PFSK-1 (cell line): ENCODE measurements at regions not wholly inside any gene's neighbourhood (a gene's known extent, or its start where the extent isn't known, plus 50 kb on each side); places are given as distances from the start of the nearest gene placed in this dataset.

ENCODE experiments used
- FOXP2 ChIP-seq: optimal IDR thresholded peaks from 2 replicates; pipeline ENCODE3; 2011; ENCODE audit warnings: borderline replicate concordance, control low read depth, inconsistent platforms; ENCODE audit not compliant: insufficient read depth; ENCODE audit errors: extremely low read length, extremely low read depth
- POLR2AphosphoS5 ChIP-seq: IDR thresholded peaks from 2 replicates; pipeline ENCODE4 v1.6.1; 2012; ENCODE audit warnings: low read depth, mild to moderate bottlenecking, control low read depth, low read length, moderate library complexity
- SIN3A ChIP-seq: IDR thresholded peaks from 2 replicates; pipeline ENCODE4 v1.6.1; 2012; ENCODE audit warnings: mild to moderate bottlenecking, low read length, moderate library complexity, borderline replicate concordance; ENCODE audit not compliant: insufficient read depth
- TAF1 ChIP-seq: IDR thresholded peaks from 2 replicates; pipeline ENCODE4 v1.6.1; 2012; ENCODE audit warnings: low read length, control low read depth, borderline replicate concordance; ENCODE audit not compliant: insufficient read depth
- TF ChIP-seq, protein P1 (sequence below), 2 experiments: IDR thresholded peaks; 2 replicates each; pipeline versions ENCODE4 v1.6.1 to v1.8.0; 2011 to 2012; ENCODE audit warnings: low read depth in 2 of 2, low read length in 2 of 2, control low read depth in 1 of 2, inconsistent platforms in 1 of 2, mild to moderate bottlenecking in 1 of 2, moderate library complexity in 1 of 2; ENCODE audit not compliant: insufficient read depth in 1 of 2

GRCh38 chr13:50280441-50280937 is 265.2 kb downstream of the KCNRG start:
- TF ChIP-seq POLR2AphosphoS5 (no peak), FOXP2 (no peak), TAF1 (no peak), SIN3A (no peak)
- TF ChIP-seq, protein P1, sequence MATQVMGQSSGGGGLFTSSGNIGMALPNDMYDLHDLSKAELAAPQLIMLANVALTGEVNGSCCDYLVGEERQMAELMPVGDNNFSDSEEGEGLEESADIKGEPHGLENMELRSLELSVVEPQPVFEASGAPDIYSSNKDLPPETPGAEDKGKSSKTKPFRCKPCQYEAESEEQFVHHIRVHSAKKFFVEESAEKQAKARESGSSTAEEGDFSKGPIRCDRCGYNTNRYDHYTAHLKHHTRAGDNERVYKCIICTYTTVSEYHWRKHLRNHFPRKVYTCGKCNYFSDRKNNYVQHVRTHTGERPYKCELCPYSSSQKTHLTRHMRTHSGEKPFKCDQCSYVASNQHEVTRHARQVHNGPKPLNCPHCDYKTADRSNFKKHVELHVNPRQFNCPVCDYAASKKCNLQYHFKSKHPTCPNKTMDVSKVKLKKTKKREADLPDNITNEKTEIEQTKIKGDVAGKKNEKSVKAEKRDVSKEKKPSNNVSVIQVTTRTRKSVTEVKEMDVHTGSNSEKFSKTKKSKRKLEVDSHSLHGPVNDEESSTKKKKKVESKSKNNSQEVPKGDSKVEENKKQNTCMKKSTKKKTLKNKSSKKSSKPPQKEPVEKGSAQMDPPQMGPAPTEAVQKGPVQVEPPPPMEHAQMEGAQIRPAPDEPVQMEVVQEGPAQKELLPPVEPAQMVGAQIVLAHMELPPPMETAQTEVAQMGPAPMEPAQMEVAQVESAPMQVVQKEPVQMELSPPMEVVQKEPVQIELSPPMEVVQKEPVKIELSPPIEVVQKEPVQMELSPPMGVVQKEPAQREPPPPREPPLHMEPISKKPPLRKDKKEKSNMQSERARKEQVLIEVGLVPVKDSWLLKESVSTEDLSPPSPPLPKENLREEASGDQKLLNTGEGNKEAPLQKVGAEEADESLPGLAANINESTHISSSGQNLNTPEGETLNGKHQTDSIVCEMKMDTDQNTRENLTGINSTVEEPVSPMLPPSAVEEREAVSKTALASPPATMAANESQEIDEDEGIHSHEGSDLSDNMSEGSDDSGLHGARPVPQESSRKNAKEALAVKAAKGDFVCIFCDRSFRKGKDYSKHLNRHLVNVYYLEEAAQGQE (IDR thresholded peaks at IDR 0.05; ENCODE audit: insufficient read depth in 1 of 2, low read depth in 2 of 2, low read length in 2 of 2), result no peak

DNA sequence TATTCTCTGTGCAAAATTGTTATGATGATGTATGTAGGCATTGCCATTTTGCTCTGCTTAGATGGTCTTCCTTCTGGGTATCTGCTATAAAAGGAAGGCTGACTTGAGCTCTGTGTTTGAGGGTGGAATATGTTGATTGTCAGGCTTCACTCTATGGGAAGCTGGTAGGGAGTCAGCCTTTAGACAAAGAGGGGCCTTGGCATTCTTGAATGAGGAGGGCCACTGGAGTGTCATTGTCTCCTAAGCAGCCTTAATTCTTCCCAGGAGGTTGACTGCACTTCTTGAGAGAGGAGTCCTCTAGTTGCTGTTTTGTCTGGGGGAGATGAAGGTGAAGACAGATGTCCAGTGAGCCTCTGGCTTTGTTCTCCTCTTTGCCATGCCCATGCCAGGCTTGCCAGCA is 266.8 kb downstream of the KCNRG start:
- no peak for TF ChIP-seq FOXP2
- no peak for TF ChIP-seq SIN3A
- no peak for TF ChIP-seq TAF1
- no peak for TF ChIP-seq POLR2AphosphoS5
- TF ChIP-seq, protein P1 (IDR thresholded peaks at IDR 0.05; ENCODE audit: insufficient read depth in 1 of 2, low read depth in 2 of 2, low read length in 2 of 2), result no peak

- TF ChIP-seq FOXP2, result no peak
- TF ChIP-seq SIN3A, result no peak
- TF ChIP-seq POLR2AphosphoS5, result no peak
- TF ChIP-seq TAF1, result no peak
- TF ChIP-seq, protein P1 (IDR thresholded peaks at IDR 0.05; ENCODE audit: insufficient read depth in 1 of 2, low read depth in 2 of 2, low read length in 2 of 2), result no peak
These were observed 267.8 kb downstream of the KCNRG start for GRCh38 chr13:50283017-50283416.

DNA sequence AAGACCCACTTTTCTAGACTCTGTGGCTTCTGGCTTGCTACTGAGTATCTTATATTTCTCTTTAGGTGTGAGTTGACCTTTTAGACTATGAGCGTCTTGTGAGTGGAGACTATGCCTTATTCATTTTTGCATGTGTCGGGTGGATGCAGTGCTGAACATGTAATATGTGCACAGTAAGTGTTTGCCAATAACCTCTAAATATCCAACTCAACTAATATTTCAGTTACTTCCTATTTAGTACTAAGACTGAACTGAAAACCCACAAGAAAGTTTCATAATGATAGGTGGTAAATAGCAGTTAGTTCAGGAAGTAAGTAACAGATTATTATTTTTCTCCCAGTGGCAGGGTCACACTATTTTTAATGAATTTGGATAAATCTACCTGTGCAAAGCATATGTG is 269.3 kb downstream of the KCNRG start:
- TF ChIP-seq SIN3A (no peak), FOXP2 (no peak)
- TF ChIP-seq, protein P1 (IDR thresholded peaks at IDR 0.05; ENCODE audit: insufficient read depth in 1 of 2, low read depth in 2 of 2, low read length in 2 of 2), result no peak

DNA sequence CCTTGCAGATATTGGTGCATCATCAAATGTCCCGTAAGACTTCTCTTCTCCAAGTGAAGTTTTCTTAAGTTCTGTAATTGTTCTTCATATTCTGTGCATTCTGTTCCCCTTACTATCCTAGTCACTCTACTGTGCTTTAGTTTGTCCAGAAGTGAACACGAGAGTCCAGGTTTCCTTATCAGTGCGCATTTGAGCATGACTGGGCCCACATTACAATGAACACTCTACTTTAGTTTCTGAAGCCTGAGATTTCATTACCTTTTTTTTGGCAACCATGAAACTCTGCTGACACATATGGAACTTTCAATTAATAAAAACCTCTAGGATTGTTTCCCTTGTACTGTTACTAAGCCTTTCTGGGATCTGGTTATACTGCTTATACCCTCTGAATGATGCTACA is 270.0 kb downstream of the KCNRG start:
- TF ChIP-seq, protein P1 (IDR thresholded peaks at IDR 0.05; ENCODE audit: insufficient read depth in 1 of 2, low read depth in 2 of 2, low read length in 2 of 2), result no peak
- TF ChIP-seq POLR2AphosphoS5 (no peak), FOXP2 (no peak), SIN3A (no peak), TAF1 (no peak)
